Prostate gland (tissue), 2 donors: ENCODE measurements at regions not wholly inside any gene's neighbourhood (a gene's known extent, or its start where the extent isn't known, plus 50 kb on each side); places are given as distances from the start of the nearest gene placed in this dataset.

Source experiments
- POLR2A ChIP-seq: fragments of 450-650 bp; IDR thresholded peaks from one replicate; pipeline ENCODE4 v1.6.1; 2016; ENCODE audit warnings: antibody characterized with exemption, mild to moderate bottlenecking
- TF ChIP-seq, protein P1 (sequence below), 4 experiments: fragments of 200-600 bp in 2 of 4; fragments of 450-650 bp in 2 of 4; sonication (generic) in 2 of 4; IDR thresholded peaks; 1 replicate in 3 of 4; 2 replicates in 1 of 4; pipeline ENCODE4 v1.5.1; 2016 to 2019; ENCODE audit warnings: antibody characterized with exemption in 4 of 4, mild to moderate bottlenecking in 2 of 4, moderate library complexity in 2 of 4

DNA sequence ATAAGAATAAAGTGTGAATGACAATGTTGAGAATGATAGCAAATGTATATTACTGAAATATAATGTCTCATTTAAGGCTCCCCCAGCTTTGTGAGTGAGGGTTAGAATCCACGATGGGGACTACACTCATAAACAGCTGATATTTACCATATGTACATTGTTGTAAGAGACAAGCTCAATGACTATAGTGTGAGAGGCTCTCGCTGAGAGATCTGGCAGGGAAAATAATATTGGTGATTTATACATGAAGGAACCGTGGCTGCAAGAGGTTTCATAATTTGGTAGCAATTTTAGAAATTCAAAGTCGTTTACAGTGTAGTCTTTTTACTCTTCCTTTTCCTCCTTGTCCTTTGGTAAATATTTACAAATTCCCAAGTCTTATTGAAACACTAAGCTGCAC, 342.2 kb upstream of the AKR1E2 start:
- TF ChIP-seq, protein P1, sequence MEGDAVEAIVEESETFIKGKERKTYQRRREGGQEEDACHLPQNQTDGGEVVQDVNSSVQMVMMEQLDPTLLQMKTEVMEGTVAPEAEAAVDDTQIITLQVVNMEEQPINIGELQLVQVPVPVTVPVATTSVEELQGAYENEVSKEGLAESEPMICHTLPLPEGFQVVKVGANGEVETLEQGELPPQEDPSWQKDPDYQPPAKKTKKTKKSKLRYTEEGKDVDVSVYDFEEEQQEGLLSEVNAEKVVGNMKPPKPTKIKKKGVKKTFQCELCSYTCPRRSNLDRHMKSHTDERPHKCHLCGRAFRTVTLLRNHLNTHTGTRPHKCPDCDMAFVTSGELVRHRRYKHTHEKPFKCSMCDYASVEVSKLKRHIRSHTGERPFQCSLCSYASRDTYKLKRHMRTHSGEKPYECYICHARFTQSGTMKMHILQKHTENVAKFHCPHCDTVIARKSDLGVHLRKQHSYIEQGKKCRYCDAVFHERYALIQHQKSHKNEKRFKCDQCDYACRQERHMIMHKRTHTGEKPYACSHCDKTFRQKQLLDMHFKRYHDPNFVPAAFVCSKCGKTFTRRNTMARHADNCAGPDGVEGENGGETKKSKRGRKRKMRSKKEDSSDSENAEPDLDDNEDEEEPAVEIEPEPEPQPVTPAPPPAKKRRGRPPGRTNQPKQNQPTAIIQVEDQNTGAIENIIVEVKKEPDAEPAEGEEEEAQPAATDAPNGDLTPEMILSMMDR (IDR thresholded peaks at IDR 0.05): no peak
- TF ChIP-seq POLR2A: no peak
